Neuronal stem cell (in vitro differentiated cells): ENCODE measurements at regions not wholly inside any gene's neighbourhood (a gene's known extent, or its start where the extent isn't known, plus 50 kb on each side); places are given as distances from the start of the nearest gene placed in this dataset.

Experiments used
- DNase-seq: peaks from one replicate; pipeline ENCODE4 v3.0.0-alpha.2; 2013; ENCODE audit warnings: low spot score
- H2AFZ ChIP-seq: one replicate; pipeline ENCODE4 v1.6.1; 2013; ENCODE audit warnings: mild to moderate bottlenecking, low read length, inconsistent platforms
- H2AK5ac ChIP-seq: 2 replicates; pipeline ENCODE4 v1.6.1; 2013; ENCODE audit warnings: low read depth, mild to moderate bottlenecking, inconsistent platforms, low read length, moderate library complexity, mixed read lengths
- H2BK120ac ChIP-seq: 2 replicates; pipeline ENCODE4 v1.6.1; 2013; ENCODE audit warnings: low read depth, mild to moderate bottlenecking, inconsistent platforms, low read length, moderate library complexity, mixed read lengths
- H2BK12ac ChIP-seq: one replicate; pipeline ENCODE4 v1.6.1; 2013; ENCODE audit warnings: low read length, inconsistent platforms
- H2BK15ac ChIP-seq: 2 replicates; pipeline ENCODE4 v1.6.1; 2013; ENCODE audit warnings: mild to moderate bottlenecking, low read length, inconsistent platforms, mixed read lengths
- H2BK5ac ChIP-seq: one replicate; pipeline ENCODE4 v1.6.1; 2013; ENCODE audit warnings: inconsistent platforms, mild to moderate bottlenecking, low read length, moderate library complexity
- H3K14ac ChIP-seq: one replicate; pipeline ENCODE4 v1.6.1; 2013; ENCODE audit warnings: low read length, inconsistent platforms
- H3K18ac ChIP-seq: 2 replicates; pipeline ENCODE4 v1.6.1; 2013; ENCODE audit warnings: low read length, inconsistent platforms
- H3K23ac ChIP-seq: 2 replicates; pipeline ENCODE4 v1.6.1; 2013; ENCODE audit warnings: low read depth, mild to moderate bottlenecking, mixed read lengths, low read length, inconsistent platforms; ENCODE audit not compliant: poor library complexity
- H3K27ac ChIP-seq: replicated peaks from 3 replicates; pipeline ENCODE4 v1.5.1; 2013; ENCODE audit warnings: low read length, inconsistent platforms
- H3K27me3 ChIP-seq, 3 experiments: 2 replicates each; pipeline ENCODE4 v1.6.1; 2013; ENCODE audit warnings: low read length in 3 of 3, mild to moderate bottlenecking in 2 of 3, inconsistent platforms in 1 of 3, low read depth in 1 of 3, mixed read lengths in 1 of 3, moderate library complexity in 1 of 3; ENCODE audit not compliant: control insufficient read depth in 3 of 3, insufficient read depth in 3 of 3
- H3K36me3 ChIP-seq, 2 donors: replicated peaks in 1 of 2; 2 replicates each; pipeline ENCODE4 v1.6.1; 2013; ENCODE audit warnings: low read length in 2 of 2; ENCODE audit not compliant: control insufficient read depth in 2 of 2, insufficient read depth in 2 of 2
- H3K4ac ChIP-seq: 2 replicates; pipeline ENCODE4 v1.6.1; 2013; ENCODE audit warnings: inconsistent platforms, mild to moderate bottlenecking, low read length, moderate library complexity
- H3K4me1 ChIP-seq, 2 donors: 1 replicate in 1 of 2; 2 replicates in 1 of 2; pipeline ENCODE4 v1.6.1; 2013; ENCODE audit warnings: low read length in 2 of 2, low read depth in 1 of 2; ENCODE audit not compliant: control insufficient read depth in 2 of 2, insufficient read depth in 1 of 2
- H3K4me2 ChIP-seq: one replicate; pipeline ENCODE4 v1.6.1; 2013; ENCODE audit warnings: mild to moderate bottlenecking, low read length, inconsistent platforms; ENCODE audit not compliant: insufficient read depth, poor library complexity, severe bottlenecking
- H3K4me3 ChIP-seq, 2 donors: 2 replicates each; pipeline ENCODE4 v1.5.1; 2013; ENCODE audit warnings: low read length in 2 of 2, mild to moderate bottlenecking in 2 of 2, inconsistent platforms in 1 of 2, moderate library complexity in 1 of 2
- H3K79me1 ChIP-seq: one replicate; pipeline ENCODE4 v1.6.1; 2013; ENCODE audit warnings: low read depth, mild to moderate bottlenecking, inconsistent platforms, low read length, moderate library complexity
- H3K9ac ChIP-seq: one replicate; pipeline ENCODE4 v1.6.1; 2013; ENCODE audit warnings: mild to moderate bottlenecking, low read depth, low read length, inconsistent platforms; ENCODE audit not compliant: poor library complexity
- H3K9me3 ChIP-seq, 2 donors: replicated peaks in 1 of 2; 2 replicates each; pipeline versions ENCODE3 to v1.6.1; 2013; ENCODE audit warnings: low read length in 2 of 2, mild to moderate bottlenecking in 2 of 2, inconsistent platforms in 1 of 2, low read depth in 1 of 2, mixed read lengths in 1 of 2, moderate library complexity in 1 of 2; ENCODE audit not compliant: control insufficient read depth in 2 of 2, insufficient read depth in 1 of 2
- H4K8ac ChIP-seq: one replicate; pipeline ENCODE4 v1.6.1; 2013; ENCODE audit warnings: low read depth, mild to moderate bottlenecking, inconsistent platforms, low read length, moderate library complexity
- H4K91ac ChIP-seq: one replicate; pipeline ENCODE4 v1.6.1; 2013; ENCODE audit warnings: low read length, low read depth, mild to moderate bottlenecking, inconsistent platforms; ENCODE audit not compliant: poor library complexity
- WGBS, 2 donors: extraction: QIAGEN DNeasy Blood & Tissue Kit; methylation state at CpG; one replicate each; pipeline ENCODE4 v1.1.7; 2013; ENCODE audit warnings: missing lambda C conversion rate in 2 of 2, mixed read lengths in 1 of 2; ENCODE audit not compliant: insufficient read length in 2 of 2, insufficient replicate concordance in 1 of 2; ENCODE audit errors: extremely low coverage in 2 of 2; 5-methylcytosine and 5-hydroxymethylcytosine counted together

- Histone ChIP-seq H3K36me3 (no peaks in the 10 kb centered on the region), H3K9ac (no peak overlapping the region), H4K8ac (no peak overlapping the region), H2AK5ac (no peak overlapping the region), H2AFZ (no peak overlapping the region), H3K27ac (no peak overlapping the region), H2BK5ac (no peak overlapping the region), H2BK15ac (no peak overlapping the region), H3K27me3 (no peaks in the 10 kb centered on the region), H3K4ac (no peak overlapping the region), H4K91ac (no peak overlapping the region), H3K18ac (no peak overlapping the region), H3K9me3 (no peaks in the 10 kb centered on the region), H3K4me3 (no peak overlapping the region), H3K4me2 (no peak overlapping the region), H2BK120ac (no peak overlapping the region), H3K23ac (no peak overlapping the region), H3K4me1 (no peaks in the 10 kb centered on the region), H2BK12ac (no peak overlapping the region), H3K79me1 (no peaks in the 10 kb centered on the region), H3K14ac (no peak overlapping the region)
- WGBS, 2 donors, result no CpG with 5 or more reads among the region's 4 CpGs
- DNase-seq, result peak; percentile 11
Measured at GRCh38 chr11:96827164-96827563, 437.4 kb downstream of the JRKL start.

- Histone ChIP-seq H3K18ac (no peak overlapping the region), H3K4ac (no peak overlapping the region), H3K9me3 (no peaks in the 10 kb centered on the region), H3K27me3 (no peaks in the 10 kb centered on the region), H3K23ac (no peak overlapping the region), H3K14ac (no peak overlapping the region), H4K8ac (no peak overlapping the region), H2BK120ac (no peak overlapping the region), H4K91ac (no peak overlapping the region), H3K4me2 (no peak overlapping the region), H2BK12ac (no peak overlapping the region), H2AFZ (no peak overlapping the region), H2AK5ac (no peak overlapping the region), H3K27ac (no peak overlapping the region), H3K79me1 (no peaks in the 10 kb centered on the region), H3K4me3 (no peak overlapping the region), H3K4me1 (no peaks in the 10 kb centered on the region), H3K9ac (no peak overlapping the region), H2BK15ac (no peak overlapping the region), H3K36me3 (no peaks in the 10 kb centered on the region), H2BK5ac (no peak overlapping the region)
- no peak for DNase-seq
- no CpG with 5 or more reads among the region's 2 CpGs for WGBS, 2 donors
Measured at GRCh38 chr11:96841792-96842191, 452.0 kb downstream of the JRKL start.

GRCh38 chr11:96842731-96843130 is 452.9 kb downstream of the JRKL start:
- H3K18ac ChIP-seq, result no peak overlapping the region
- no peak overlapping the region for H3K9ac ChIP-seq
- H3K36me3 ChIP-seq, result no peaks in the 10 kb centered on the region
- H3K27me3 ChIP-seq, result no peaks in the 10 kb centered on the region
- no peak overlapping the region for H2BK120ac ChIP-seq
- H3K79me1 ChIP-seq, result no peaks in the 10 kb centered on the region
- no peak overlapping the region for H3K23ac ChIP-seq
- H2AK5ac ChIP-seq, result no peak overlapping the region
- no peak overlapping the region for H3K4me3 ChIP-seq
- H3K4me1 ChIP-seq, result no peaks in the 10 kb centered on the region
- no peak overlapping the region for H2BK12ac ChIP-seq
- H4K8ac ChIP-seq, result no peak overlapping the region
- H2BK5ac ChIP-seq, result no peak overlapping the region
- no peak overlapping the region for H4K91ac ChIP-seq
- H3K4ac ChIP-seq, result no peak overlapping the region
- no peak overlapping the region for H2BK15ac ChIP-seq
- no peak overlapping the region for H3K14ac ChIP-seq
- no peak overlapping the region for H3K4me2 ChIP-seq
- H3K27ac ChIP-seq, result no peak overlapping the region
- no peaks in the 10 kb centered on the region for H3K9me3 ChIP-seq
- no peak for DNase-seq
- no peak overlapping the region for H2AFZ ChIP-seq
- WGBS, 2 donors, result no CpG with 5 or more reads among the region's 1 CpG

GRCh38 chr11:96854425-96854824 is 464.6 kb downstream of the JRKL start:
- H4K8ac ChIP-seq, result no peak overlapping the region
- no CpG with 5 or more reads among the region's 3 CpGs for WGBS, 2 donors

More at GRCh38 chr11:96854425-96854824, 464.6 kb downstream of the JRKL start:
- no peak for DNase-seq
- no peak overlapping the region for H4K91ac ChIP-seq
- no peak overlapping the region for H3K23ac ChIP-seq
- H3K27me3 ChIP-seq, result no peaks in the 10 kb centered on the region
- no peak overlapping the region for H2BK15ac ChIP-seq
- H3K4me3 ChIP-seq, result no peak overlapping the region
- no peaks in the 10 kb centered on the region for H3K4me1 ChIP-seq
- no peak overlapping the region for H2AK5ac ChIP-seq
- no peak overlapping the region for H2BK12ac ChIP-seq
- no peak overlapping the region for H2AFZ ChIP-seq
- no peak overlapping the region for H3K18ac ChIP-seq
- H2BK5ac ChIP-seq, result no peak overlapping the region
- no peak overlapping the region for H3K14ac ChIP-seq
- no peaks in the 10 kb centered on the region for H3K79me1 ChIP-seq
- no peak overlapping the region for H2BK120ac ChIP-seq
- no peak overlapping the region for H3K4me2 ChIP-seq
- no peak overlapping the region for H3K9ac ChIP-seq
- no peaks in the 10 kb centered on the region for H3K9me3 ChIP-seq
- no peak overlapping the region for H3K4ac ChIP-seq
- no peak overlapping the region for H3K27ac ChIP-seq
- no peaks in the 10 kb centered on the region for H3K36me3 ChIP-seq
